Stimulated activated CD8-positive, alpha-beta memory T cell treated with anti-CD3 and anti-CD28 coated beads, Interleukin-7, amount 100 ng/mL, for 48 hours (primary cell): ENCODE measurements at regions not wholly inside any gene's neighbourhood (a gene's known extent, or its start where the extent isn't known, plus 50 kb on each side); places are given as distances from the start of the nearest gene placed in this dataset.

ENCODE experiments used
- DNase-seq, 2 donors: peaks; one replicate each; pipeline ENCODE4 v3.0.0-alpha.2; 2020; ENCODE audit warnings: low read depth in 1 of 2; ENCODE audit errors: extremely low read depth in 1 of 2

GRCh38 chr6:224350-224749 lies 67.9 kb upstream of the DUSP22 start:
- no peak for DNase-seq

- DNase-seq = peak; percentile 65 to 81
Measured at GRCh38 chr6:225121-225721, 67.1 kb upstream of the DUSP22 start.

GRCh38 chr6:225907-226306 lies 66.4 kb upstream of the DUSP22 start:
- DNase-seq = no peak

GRCh38 chr6:226516-227073 lies 65.7 kb upstream of the DUSP22 start:
- no peak for DNase-seq

GRCh38 chr6:227074-227782 lies 65.1 kb upstream of the DUSP22 start:
- DNase-seq = no peak

GRCh38 chr6:227812-228338 lies 64.4 kb upstream of the DUSP22 start:
- no peak for DNase-seq

- no peak for DNase-seq
Measured at GRCh38 chr6:228881-229651, 63.2 kb upstream of the DUSP22 start.

GRCh38 chr6:231779-232178 lies 60.5 kb upstream of the DUSP22 start:
- DNase-seq = no peak

- no peak for DNase-seq
Measured at GRCh38 chr6:232982-233640, 59.2 kb upstream of the DUSP22 start.

- no peak for DNase-seq
Measured at GRCh38 chr6:234706-235372, 57.4 kb upstream of the DUSP22 start.

GRCh38 chr6:235763-236360 lies 56.4 kb upstream of the DUSP22 start:
- DNase-seq = peak in 1 of 2 donors; percentile 69

GRCh38 chr6:236519-236918 lies 55.8 kb upstream of the DUSP22 start:
- DNase-seq = no peak

- no peak for DNase-seq
Measured at GRCh38 chr6:240151-240550, 52.1 kb upstream of the DUSP22 start.

- no peak for DNase-seq
Measured at GRCh38 chr6:241336-241865, 50.9 kb upstream of the DUSP22 start.
